K562 (cell line): ENCODE measurements at regions not wholly inside any gene's neighbourhood (a gene's known extent, or its start where the extent isn't known, plus 50 kb on each side); places are given as distances from the start of the nearest gene placed in this dataset.
A peak's percentile ranks its signal among the peaks of the same experiment; 100 is the strongest.

Experiments
- CHD1 ChIP-seq: fragments of 200-600 bp; sonication (generic); IDR thresholded peaks from one replicate; pipeline ENCODE4 v1.6.1; 2012; ENCODE audit warnings: mild to moderate bottlenecking, moderate library complexity, low read length, inconsistent platforms
- FOXO4 ChIP-seq: fragments of 450-650 bp; formaldehyde crosslinking; IDR thresholded peaks from 2 replicates; pipeline ENCODE4 v1.4.0; 2020; ENCODE audit warnings: mild to moderate bottlenecking, moderate library complexity
- HCFC1 ChIP-seq: IDR thresholded peaks from 2 replicates; pipeline ENCODE4 v1.6.1; 2012; ENCODE audit warnings: low read depth, low read length, improper control_type of control experiment
- MEF2D ChIP-seq: conservative IDR thresholded peaks from 2 replicates; pipeline ENCODE4 v1.6.1; 2016; ENCODE audit warnings: low read depth, missing genetic modification characterization, missing compliant biosample characterization
- MGA ChIP-seq: fragments of 450-650 bp; IDR thresholded peaks from 2 replicates; pipeline ENCODE4 v1.6.1; 2016; ENCODE audit warnings: mild to moderate bottlenecking, moderate library complexity
- NCOR1 ChIP-seq: fragments of 450-650 bp; IDR thresholded peaks from 2 replicates; pipeline ENCODE4 v1.6.1; 2016; ENCODE audit warnings: mild to moderate bottlenecking, moderate library complexity
- PBX2 ChIP-seq, 2 experiments: IDR thresholded peaks in 1 of 2; conservative IDR thresholded peaks in 1 of 2; 2 replicates each; pipeline ENCODE4 v1.6.1; 2016; ENCODE audit warnings: low read depth in 2 of 2, mild to moderate bottlenecking in 1 of 2, missing compliant biosample characterization in 1 of 2, missing genetic modification characterization in 1 of 2, moderate library complexity in 1 of 2
- ZNF584 ChIP-seq: fragments of 200-800 bp; sonication (Bioruptor generic); IDR thresholded peaks from 2 replicates; pipeline ENCODE4 v1.6.1; 2016; ENCODE audit warnings: low read depth, mild to moderate bottlenecking, missing genetic modification characterization, missing compliant biosample characterization

GRCh38 chr2:171630812-171631626 lies 56.2 kb upstream of the DYNC1I2 start (continued):
- TF ChIP-seq MGA (no peak), PBX2 (CRISPR knock-in tag; IDR thresholded peaks at IDR 0.05; ENCODE audit: low read depth) (no peak; the same call in 1 of the 2 replicates), PBX2 (tag; conservative IDR thresholded peaks at IDR 0.05; ENCODE audit: low read depth) (peak; percentile 82), FOXO4 (CRISPR knock-in tag) (no peak), HCFC1 (no peak), ZNF584 (CRISPR knock-in tag) (0 out of 2 replicates have a peak, but pooled peaks have one; percentile 67), MEF2D (peak; percentile 75), CHD1 (no peak), NCOR1 (peak; percentile 96)
